Body of pancreas (tissue), 4 donors: ENCODE measurements at regions not wholly inside any gene's neighbourhood (a gene's known extent, or its start where the extent isn't known, plus 50 kb on each side); places are given as distances from the start of the nearest gene placed in this dataset.

Source experiments
- CTCF ChIP-seq, 7 experiments: fragments of 450-650 bp in 4 of 7; fragments of 200-600 bp in 3 of 7; sonication (generic) in 3 of 7; IDR thresholded peaks; one replicate each; pipeline ENCODE4 v1.5.1; 2016 to 2019; ENCODE audit warnings: antibody characterized with exemption in 7 of 7
- POLR2A ChIP-seq, 3 donors: fragments of 450-650 bp; IDR thresholded peaks; one replicate each; pipeline ENCODE4 v1.6.1; 2016; ENCODE audit warnings: antibody characterized with exemption in 3 of 3, mild to moderate bottlenecking in 2 of 3

DNA sequence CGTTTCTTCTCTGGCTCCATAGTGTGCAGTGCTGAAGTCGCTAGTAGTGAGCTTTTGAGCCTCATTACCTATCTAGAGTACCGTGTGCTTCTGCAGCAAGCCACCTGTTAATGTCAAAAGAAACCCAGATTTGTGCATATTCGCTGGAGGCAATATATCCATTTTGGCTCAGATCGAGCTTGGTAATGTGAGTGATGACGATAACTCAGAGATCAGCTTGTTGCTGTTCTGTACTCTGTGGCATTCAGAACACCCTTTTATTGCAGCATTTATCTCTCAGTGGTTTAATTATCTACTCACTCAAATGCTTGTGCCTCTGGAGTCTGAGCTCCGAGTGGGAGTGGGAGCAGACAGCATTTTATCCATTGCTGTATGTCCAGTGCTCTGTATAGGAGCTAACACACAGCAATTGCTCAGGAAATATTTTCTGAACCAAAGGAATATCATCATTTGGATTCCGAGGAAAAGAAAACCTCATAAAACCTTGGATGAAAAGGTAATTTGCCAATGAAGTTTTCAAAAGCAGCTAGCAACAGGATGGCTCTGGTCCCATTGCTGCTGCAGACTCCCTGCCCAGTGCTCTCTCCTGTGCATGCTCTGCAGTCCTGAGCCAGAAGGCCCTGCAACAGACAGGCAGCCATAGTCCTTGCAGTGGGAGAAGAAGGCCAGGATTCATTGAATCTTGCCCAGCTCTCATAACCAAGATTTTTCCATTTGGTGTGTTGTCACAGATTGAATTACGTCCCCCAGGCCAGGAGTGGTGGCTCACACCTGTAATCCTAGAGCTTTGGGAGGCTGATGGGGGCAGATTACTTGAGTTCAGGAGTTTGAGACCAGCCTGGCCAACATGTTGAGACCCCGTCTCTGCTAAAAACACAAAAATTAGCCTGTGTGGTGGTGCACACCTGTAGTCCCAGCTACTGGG, 183.8 kb downstream of the MYCN start:
- TF ChIP-seq POLR2A (IDR thresholded peaks at IDR 0.05) (no peak), CTCF (IDR thresholded peaks at IDR 0.05) (no peak)
